ENCODE measurements at regions not wholly inside any gene's neighbourhood (a gene's known extent, or its start where the extent isn't known, plus 50 kb on each side); places are given as distances from the start of the nearest gene placed in this dataset.

DNA sequence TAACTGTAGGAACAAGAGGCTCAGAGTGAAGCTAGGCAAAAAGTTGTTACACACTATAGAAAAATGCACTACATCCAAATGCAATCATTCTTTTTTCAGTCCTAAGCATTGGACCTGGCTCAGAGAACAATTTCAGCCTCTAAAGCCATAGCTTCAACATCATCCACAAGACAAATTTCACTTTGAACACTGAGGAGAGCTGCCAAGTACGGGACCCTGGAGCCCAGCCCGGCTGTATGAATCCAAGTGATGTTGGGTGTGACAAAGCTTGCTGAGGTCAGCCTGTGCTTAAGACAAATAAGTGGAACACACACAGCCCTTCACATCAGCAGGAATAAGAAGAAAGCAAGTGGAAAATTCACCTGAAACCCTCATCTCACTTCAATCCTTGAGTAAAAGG, 233.1 kb upstream of the PFKP start:
- H4K20me1 ChIP-seq (ENCODE audit: control insufficient read depth, insufficient read depth, low read length, poor library complexity, severe bottlenecking): no peaks in the 10 kb centered on the region
- ChIA-PET POLR2A (no interaction called here), CTCF (no interaction called here)
- DNase-seq: no peak
- H3K9me3 ChIP-seq (ENCODE audit: control extremely low read depth in 1 of 3, control insufficient read depth in 2 of 3, insufficient read depth in 1 of 3, low read length in 2 of 3): peaks cover 0 to 3% (median 0%) of the 10 kb centered on the region in 3 donors
- no peaks in the 10 kb centered on the region for H3K36me3 ChIP-seq (replicated peaks in 1 of 2; ENCODE audit: control extremely low read depth in 1 of 2, control insufficient read depth in 1 of 2, extremely low read depth in 1 of 2, insufficient read depth in 2 of 2, low read length in 1 of 2)
- no peak overlapping the region for H3K4me3 ChIP-seq (ENCODE audit: control extremely low read depth in 1 of 5, extremely low read depth in 1 of 5, insufficient read depth in 1 of 5, low read depth in 2 of 5, low read length in 4 of 5)
- no peaks in the 10 kb centered on the region for H3K9me3 Mint-ChIP-seq (ENCODE audit: insufficient read depth)
- H3K27me3 Mint-ChIP-seq: peaks cover 15% of the 10 kb centered on the region
- no peak overlapping the region for H3K4me2 ChIP-seq (replicated peaks; ENCODE audit: low read depth, low read length, poor library complexity, severe bottlenecking)
- TF ChIP-seq, protein P1, sequence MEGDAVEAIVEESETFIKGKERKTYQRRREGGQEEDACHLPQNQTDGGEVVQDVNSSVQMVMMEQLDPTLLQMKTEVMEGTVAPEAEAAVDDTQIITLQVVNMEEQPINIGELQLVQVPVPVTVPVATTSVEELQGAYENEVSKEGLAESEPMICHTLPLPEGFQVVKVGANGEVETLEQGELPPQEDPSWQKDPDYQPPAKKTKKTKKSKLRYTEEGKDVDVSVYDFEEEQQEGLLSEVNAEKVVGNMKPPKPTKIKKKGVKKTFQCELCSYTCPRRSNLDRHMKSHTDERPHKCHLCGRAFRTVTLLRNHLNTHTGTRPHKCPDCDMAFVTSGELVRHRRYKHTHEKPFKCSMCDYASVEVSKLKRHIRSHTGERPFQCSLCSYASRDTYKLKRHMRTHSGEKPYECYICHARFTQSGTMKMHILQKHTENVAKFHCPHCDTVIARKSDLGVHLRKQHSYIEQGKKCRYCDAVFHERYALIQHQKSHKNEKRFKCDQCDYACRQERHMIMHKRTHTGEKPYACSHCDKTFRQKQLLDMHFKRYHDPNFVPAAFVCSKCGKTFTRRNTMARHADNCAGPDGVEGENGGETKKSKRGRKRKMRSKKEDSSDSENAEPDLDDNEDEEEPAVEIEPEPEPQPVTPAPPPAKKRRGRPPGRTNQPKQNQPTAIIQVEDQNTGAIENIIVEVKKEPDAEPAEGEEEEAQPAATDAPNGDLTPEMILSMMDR (IDR thresholded peaks at IDR 0.05): no peak
- TF ChIP-seq EZH2 (IDR thresholded peaks at IDR 0.05; ENCODE audit: borderline replicate concordance, insufficient read depth, low read depth, low read length, poor library complexity, severe bottlenecking): no peak
- H3K27ac ChIP-seq (ENCODE audit: low read length in 2 of 2): no peak overlapping the region
- WGBS (ENCODE audit: insufficient coverage): 100% methylated on average over 2 of the region's 2 CpGs
- ATAC-seq (ENCODE audit: low read depth): no peak
- intact Hi-C loops (cut with micrococcal nuclease): no loop called here
- H2AFZ ChIP-seq (ENCODE audit: insufficient read depth, low read depth, low read length, poor library complexity, severe bottlenecking): no peak overlapping the region
- no peaks in the 10 kb centered on the region for H3K4me1 ChIP-seq (ENCODE audit: control insufficient read depth in 2 of 2, insufficient read depth in 2 of 2, low read length in 2 of 2)
- H3K79me2 ChIP-seq (ENCODE audit: control insufficient read depth, insufficient read depth, low read length): no peaks in the 10 kb centered on the region
- no peaks in the 10 kb centered on the region for H3K27me3 ChIP-seq (replicated peaks in 1 of 4; ENCODE audit: control extremely low read depth in 1 of 4, control insufficient read depth in 3 of 4, insufficient read depth in 4 of 4, low read length in 3 of 4)
- H3K9ac ChIP-seq (ENCODE audit: low read length): no peak overlapping the region
- H3K4me3 Mint-ChIP-seq: no peak overlapping the region
- no peaks in the 10 kb centered on the region for H3K4me1 Mint-ChIP-seq
- H3K27ac Mint-ChIP-seq: no peak overlapping the region

DNA sequence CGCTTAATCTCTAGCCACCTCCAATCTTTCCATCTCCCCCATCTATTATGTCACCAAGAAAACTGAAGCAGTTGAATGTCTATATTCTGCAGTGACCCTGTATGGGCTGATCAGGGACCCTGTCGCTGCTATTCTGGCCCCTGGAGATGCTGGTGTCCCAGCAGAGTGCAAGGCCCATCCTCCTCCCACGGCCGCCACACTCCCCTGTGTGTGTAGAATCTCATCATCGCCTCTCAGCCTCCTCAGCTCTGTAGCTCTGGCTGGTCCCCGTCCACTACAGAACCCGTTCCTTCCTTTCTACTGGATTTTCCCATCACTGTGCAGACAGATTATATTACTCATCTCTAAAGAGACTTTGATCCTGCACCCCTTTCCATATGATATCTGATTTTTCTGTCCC, 235.8 kb upstream of the PFKP start:
- Mint-ChIP-seq H3K27me3 (peaks cover 14% of the 10 kb centered on the region), H3K4me3 (no peak overlapping the region), H3K9me3 (ENCODE audit: insufficient read depth) (no peaks in the 10 kb centered on the region), H3K4me1 (no peaks in the 10 kb centered on the region), H3K27ac (no peak overlapping the region)
- TF ChIP-seq, protein P1 (IDR thresholded peaks at IDR 0.05): no peak
- no peak for TF ChIP-seq EZH2 (IDR thresholded peaks at IDR 0.05; ENCODE audit: borderline replicate concordance, insufficient read depth, low read depth, low read length, poor library complexity, severe bottlenecking)
- intact Hi-C loops (cut with micrococcal nuclease): no loop called here
- no peak for DNase-seq
- H3K4me3 ChIP-seq (ENCODE audit: control extremely low read depth in 1 of 5, extremely low read depth in 1 of 5, insufficient read depth in 1 of 5, low read depth in 2 of 5, low read length in 4 of 5): no peak overlapping the region
- H3K27ac ChIP-seq (ENCODE audit: low read length in 2 of 2): no peak overlapping the region
- ChIA-PET POLR2A (no interaction called here), CTCF (no interaction called here)
- H3K4me1 ChIP-seq (ENCODE audit: control insufficient read depth in 2 of 2, insufficient read depth in 2 of 2, low read length in 2 of 2): no peaks in the 10 kb centered on the region
- no peak overlapping the region for H2AFZ ChIP-seq (ENCODE audit: insufficient read depth, low read depth, low read length, poor library complexity, severe bottlenecking)
- no peak for ATAC-seq (ENCODE audit: low read depth)
- H3K9ac ChIP-seq (ENCODE audit: low read length): no peak overlapping the region
- H3K4me2 ChIP-seq (replicated peaks; ENCODE audit: low read depth, low read length, poor library complexity, severe bottlenecking): no peak overlapping the region
- WGBS (ENCODE audit: insufficient coverage): 59% methylated on average over 4 of the region's 7 CpGs
- peaks cover 0 to 3% (median 0%) of the 10 kb centered on the region in 3 donors for H3K9me3 ChIP-seq (ENCODE audit: control extremely low read depth in 1 of 3, control insufficient read depth in 2 of 3, insufficient read depth in 1 of 3, low read length in 2 of 3)
- no peaks in the 10 kb centered on the region for H3K36me3 ChIP-seq (replicated peaks in 1 of 2; ENCODE audit: control extremely low read depth in 1 of 2, control insufficient read depth in 1 of 2, extremely low read depth in 1 of 2, insufficient read depth in 2 of 2, low read length in 1 of 2)
- no peaks in the 10 kb centered on the region for H3K79me2 ChIP-seq (ENCODE audit: control insufficient read depth, insufficient read depth, low read length)
- H4K20me1 ChIP-seq (ENCODE audit: control insufficient read depth, insufficient read depth, low read length, poor library complexity, severe bottlenecking): no peaks in the 10 kb centered on the region
- H3K27me3 ChIP-seq (replicated peaks in 1 of 4; ENCODE audit: control extremely low read depth in 1 of 4, control insufficient read depth in 3 of 4, insufficient read depth in 4 of 4, low read length in 3 of 4): peaks cover 0 to 2% (median 0%) of the 10 kb centered on the region in 4 experiments

All from B cell (primary cell).